CD4-positive, CD25-positive, alpha-beta regulatory T cell (primary cell): ENCODE measurements at regions not wholly inside any gene's neighbourhood (a gene's known extent, or its start where the extent isn't known, plus 50 kb on each side); places are given as distances from the start of the nearest gene placed in this dataset.

Experiments
- ATAC-seq, 2 donors: fragments of 150-1000 bp; cut with Tn5 transposase; one replicate each; pipeline ENCODE4 v1.10.0; 2021; ENCODE audit warnings: low read depth in 2 of 2, moderate number of reproducible peaks in 2 of 2, moderate library complexity in 1 of 2
- DNase-seq, 3 donors: peaks; one replicate each; pipeline versions ENCODE4 v3.0.0 to v3.0.0-alpha.2; 2012 to 2022; ENCODE audit warnings: mixed read lengths in 1 of 3
- H3K27ac ChIP-seq: one replicate; pipeline ENCODE4 v1.7.0; 2013; ENCODE audit warnings: mild to moderate bottlenecking, low read length; ENCODE audit not compliant: insufficient read depth, poor library complexity, severe bottlenecking
- H3K27me3 ChIP-seq: one replicate; pipeline ENCODE4 v1.7.0; 2013; ENCODE audit warnings: low read length; ENCODE audit not compliant: control insufficient read depth, insufficient read depth
- H3K36me3 ChIP-seq: one replicate; pipeline ENCODE4 v1.7.0; 2013; ENCODE audit warnings: mild to moderate bottlenecking, low read length, moderate library complexity; ENCODE audit not compliant: control insufficient read depth, insufficient read depth
- H3K4me1 ChIP-seq: 2 replicates; pipeline ENCODE4 v1.7.0; 2013; ENCODE audit warnings: mild to moderate bottlenecking, low read length; ENCODE audit not compliant: insufficient read depth, control insufficient read depth, poor library complexity, severe bottlenecking
- H3K4me3 ChIP-seq: one replicate; pipeline ENCODE4 v1.7.0; 2013; ENCODE audit warnings: low read depth, mild to moderate bottlenecking, low read length, moderate library complexity
- H3K9me3 ChIP-seq, 2 experiments: 1 replicate in 1 of 2; 2 replicates in 1 of 2; pipeline ENCODE4 v1.7.0; 2013; ENCODE audit warnings: low read length in 2 of 2, mild to moderate bottlenecking in 1 of 2, moderate library complexity in 1 of 2; ENCODE audit not compliant: control insufficient read depth in 2 of 2
- H3K27ac Mint-ChIP-seq, 3 donors: one replicate each; pipeline ENCODE4 v1.8.0; 2020 to 2022; ENCODE audit warnings: mild to moderate bottlenecking in 3 of 3, mixed read lengths in 3 of 3, moderate library complexity in 2 of 3
- H3K27me3 Mint-ChIP-seq: one replicate; pipeline ENCODE4 v1.8.0; 2022; ENCODE audit warnings: mild to moderate bottlenecking, mixed read lengths
- H3K36me3 Mint-ChIP-seq: one replicate; pipeline ENCODE4 v1.8.0; 2020; ENCODE audit warnings: mixed read lengths
- H3K4me1 Mint-ChIP-seq, 4 donors: one replicate each; pipeline ENCODE4 v1.8.0; 2020 to 2022; ENCODE audit warnings: mixed read lengths in 4 of 4, mild to moderate bottlenecking in 1 of 4
- H3K4me3 Mint-ChIP-seq, 4 donors: one replicate each; pipeline ENCODE4 v1.8.0; 2020 to 2022; ENCODE audit warnings: mild to moderate bottlenecking in 4 of 4, mixed read lengths in 4 of 4, moderate library complexity in 3 of 4
- H3K9me3 Mint-ChIP-seq, 7 donors: one replicate each; pipeline ENCODE4 v1.8.0; 2020 to 2022; ENCODE audit warnings: mixed read lengths in 7 of 7, mild to moderate bottlenecking in 3 of 7, moderate library complexity in 2 of 7

GRCh38 chr5:133782736-133783135 is 170.4 kb upstream of the FSTL4 start:
- H3K27me3 ChIP-seq = no peaks in the 10 kb centered on the region
- no peaks in the 10 kb centered on the region for H3K9me3 ChIP-seq
- no peak overlapping the region for H3K27ac ChIP-seq
- no peaks in the 10 kb centered on the region for H3K36me3 ChIP-seq
- ATAC-seq (no peak), DNase-seq (no peak)
- Mint-ChIP-seq H3K36me3 (no peaks in the 10 kb centered on the region), H3K4me3 (no peak overlapping the region), H3K27ac (no peak overlapping the region), H3K9me3 (peaks cover 0 to 4% (median 0%) of the 10 kb centered on the region in 7 donors), H3K27me3 (peaks cover 23% of the 10 kb centered on the region), H3K4me1 (no peaks in the 10 kb centered on the region)
- no peak overlapping the region for H3K4me3 ChIP-seq
- H3K4me1 ChIP-seq = no peaks in the 10 kb centered on the region

DNA sequence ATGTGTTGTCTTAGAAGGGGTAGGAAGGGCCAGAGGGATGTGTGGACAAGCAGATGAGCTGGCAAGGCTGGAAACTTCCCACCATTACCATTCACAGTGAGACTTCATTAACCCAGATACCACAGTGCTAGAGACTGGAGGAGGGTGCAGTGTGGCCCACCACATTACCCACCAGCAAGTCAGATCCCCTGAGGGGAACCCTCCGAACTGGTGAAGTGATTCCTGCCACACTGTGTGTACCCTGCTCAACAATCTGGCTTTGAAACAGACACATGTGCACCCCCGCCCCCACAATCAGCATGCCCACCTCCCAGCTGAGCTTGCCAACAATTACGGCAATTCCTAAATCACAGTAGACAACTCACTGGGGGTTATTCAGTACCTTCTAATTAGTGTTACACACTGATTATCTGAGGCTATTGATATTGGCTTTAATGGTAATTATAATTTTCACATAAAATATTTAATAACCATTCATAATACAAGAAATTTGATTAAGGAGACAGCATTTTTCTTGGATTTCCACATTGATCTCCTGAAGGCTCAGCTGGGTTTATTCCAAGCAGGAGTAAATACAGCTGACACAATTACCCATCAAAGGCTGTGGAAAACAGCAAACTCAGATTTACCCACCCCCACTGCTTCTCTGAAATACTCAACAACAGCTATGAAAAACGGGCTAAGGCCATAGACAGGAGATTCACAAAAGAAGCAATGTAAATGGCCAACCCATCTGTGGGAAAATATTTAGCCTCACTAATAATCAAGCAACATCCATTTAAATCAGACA is 169.3 kb upstream of the FSTL4 start:
- Mint-ChIP-seq H3K27me3 (peaks cover 23% of the 10 kb centered on the region), H3K4me3 (no peak overlapping the region), H3K4me1 (no peaks in the 10 kb centered on the region), H3K36me3 (no peaks in the 10 kb centered on the region), H3K9me3 (peaks cover 0 to 4% (median 0%) of the 10 kb centered on the region in 7 donors), H3K27ac (no peak overlapping the region)
- Histone ChIP-seq H3K27ac (no peak overlapping the region), H3K36me3 (no peaks in the 10 kb centered on the region), H3K9me3 (no peaks in the 10 kb centered on the region), H3K4me3 (no peak overlapping the region), H3K4me1 (no peaks in the 10 kb centered on the region), H3K27me3 (no peaks in the 10 kb centered on the region)
- DNase-seq (no peak), ATAC-seq (no peak)

DNA sequence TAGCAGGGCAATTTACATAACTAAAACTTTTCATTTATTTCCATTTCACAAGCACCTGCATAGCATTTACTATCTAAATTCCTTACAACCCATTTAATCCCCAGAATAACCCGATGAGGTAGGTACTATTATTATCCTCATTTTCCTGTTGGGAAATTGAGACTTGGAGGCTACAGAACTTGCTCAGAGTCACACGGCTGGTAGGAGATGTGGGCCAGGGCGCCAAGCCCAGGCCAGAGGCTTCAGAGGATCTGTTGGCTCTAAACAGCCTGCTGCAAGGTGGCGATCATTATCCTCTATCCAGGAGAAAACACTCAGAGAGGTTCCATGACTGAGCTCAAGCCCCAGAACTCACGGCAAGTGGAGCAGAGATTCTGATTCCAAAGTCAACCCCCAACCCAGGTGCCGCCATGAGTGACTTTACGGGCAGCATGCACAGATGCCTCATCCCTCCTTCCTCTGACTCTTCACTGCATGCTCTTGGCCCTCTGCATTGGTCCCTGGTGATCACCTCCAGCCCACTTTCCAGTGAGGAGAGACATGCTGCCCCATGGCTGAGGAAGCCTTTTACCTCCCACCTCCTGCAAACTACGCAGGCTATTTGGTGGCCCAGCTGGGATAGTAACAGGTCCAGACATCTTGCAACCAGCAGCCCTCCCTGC is 168.4 kb upstream of the FSTL4 start:
- Mint-ChIP-seq H3K4me1 (no peaks in the 10 kb centered on the region), H3K4me3 (no peak overlapping the region), H3K36me3 (no peaks in the 10 kb centered on the region), H3K9me3 (peaks cover 0 to 4% (median 0%) of the 10 kb centered on the region in 7 donors), H3K27ac (no peak overlapping the region), H3K27me3 (peaks cover 18% of the 10 kb centered on the region)
- no peak overlapping the region for H3K4me3 ChIP-seq
- ATAC-seq = no peak
- no peaks in the 10 kb centered on the region for H3K4me1 ChIP-seq
- H3K9me3 ChIP-seq = no peaks in the 10 kb centered on the region
- no peak for DNase-seq
- no peak overlapping the region for H3K27ac ChIP-seq
- no peaks in the 10 kb centered on the region for H3K36me3 ChIP-seq
- no peaks in the 10 kb centered on the region for H3K27me3 ChIP-seq

DNA sequence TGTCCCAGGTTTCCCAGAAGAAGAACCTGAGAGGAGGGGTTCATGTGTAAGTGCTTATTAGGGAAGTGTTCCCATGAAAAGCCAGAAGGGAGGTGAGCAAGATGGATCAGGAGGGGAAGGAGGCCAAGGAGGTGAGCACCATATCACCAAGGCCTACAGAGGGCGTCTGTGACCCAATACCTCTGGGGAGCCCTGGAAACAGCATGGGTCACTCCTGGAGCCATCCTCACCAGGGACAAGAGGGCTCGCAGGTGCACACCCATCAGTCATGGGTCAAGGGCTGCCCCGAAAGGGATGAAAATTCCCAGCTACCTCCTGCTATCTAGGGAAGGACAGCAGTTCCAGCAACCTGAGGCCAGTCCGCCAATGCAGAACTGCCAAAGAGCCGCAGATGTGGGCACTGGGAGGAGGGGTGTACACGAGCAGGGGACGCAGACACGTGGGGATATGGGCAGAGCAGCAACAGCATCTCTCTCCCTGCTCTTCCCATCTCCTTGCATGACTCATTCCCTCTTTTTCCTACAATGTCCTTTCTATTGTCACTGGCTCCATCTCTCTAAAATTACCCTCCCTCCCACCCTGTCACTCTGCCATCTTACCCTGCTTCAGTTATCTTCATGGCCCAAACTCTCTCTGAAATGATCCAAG is 167.6 kb upstream of the FSTL4 start:
- no peaks in the 10 kb centered on the region for H3K9me3 ChIP-seq
- H3K9me3 Mint-ChIP-seq = peaks cover 0 to 4% (median 0%) of the 10 kb centered on the region in 7 donors
- no peaks in the 10 kb centered on the region for H3K4me1 Mint-ChIP-seq
- no peak for DNase-seq
- no peak overlapping the region for H3K27ac Mint-ChIP-seq
- no peak overlapping the region for H3K27ac ChIP-seq
- no peaks in the 10 kb centered on the region for H3K36me3 ChIP-seq
- H3K4me3 ChIP-seq = no peak overlapping the region
- H3K36me3 Mint-ChIP-seq = no peaks in the 10 kb centered on the region
- no peaks in the 10 kb centered on the region for H3K4me1 ChIP-seq
- no peaks in the 10 kb centered on the region for H3K27me3 ChIP-seq
- ATAC-seq = no peak
- peaks cover 18% of the 10 kb centered on the region for H3K27me3 Mint-ChIP-seq
- no peak overlapping the region for H3K4me3 Mint-ChIP-seq

GRCh38 chr5:133778636-133779035 is 166.3 kb upstream of the FSTL4 start:
- Histone ChIP-seq H3K4me1 (no peaks in the 10 kb centered on the region), H3K9me3 (no peaks in the 10 kb centered on the region), H3K27ac (no peak overlapping the region), H3K4me3 (no peak overlapping the region), H3K27me3 (peaks cover 1% of the 10 kb centered on the region), H3K36me3 (no peaks in the 10 kb centered on the region)
- no peaks in the 10 kb centered on the region for H3K36me3 Mint-ChIP-seq
- ATAC-seq = no peak
- no peak overlapping the region for H3K27ac Mint-ChIP-seq
- DNase-seq = no peak
- H3K4me3 Mint-ChIP-seq = no peak overlapping the region
- H3K9me3 Mint-ChIP-seq = peaks cover 0 to 4% (median 0%) of the 10 kb centered on the region in 7 donors
- H3K4me1 Mint-ChIP-seq = no peaks in the 10 kb centered on the region
- peaks cover 18% of the 10 kb centered on the region for H3K27me3 Mint-ChIP-seq

- no peaks in the 10 kb centered on the region for H3K36me3 Mint-ChIP-seq
- Histone ChIP-seq H3K4me1 (no peaks in the 10 kb centered on the region), H3K4me3 (no peak overlapping the region), H3K36me3 (no peaks in the 10 kb centered on the region), H3K9me3 (no peaks in the 10 kb centered on the region), H3K27ac (no peak overlapping the region), H3K27me3 (peaks cover 2% of the 10 kb centered on the region)
- no peak for ATAC-seq
- H3K4me1 Mint-ChIP-seq = no peaks in the 10 kb centered on the region
- peaks cover 0 to 4% (median 0%) of the 10 kb centered on the region in 7 donors for H3K9me3 Mint-ChIP-seq
- H3K4me3 Mint-ChIP-seq = no peak overlapping the region
- no peak overlapping the region for H3K27ac Mint-ChIP-seq
- DNase-seq = no peak
- H3K27me3 Mint-ChIP-seq = peaks cover 16% of the 10 kb centered on the region
These were observed 165.6 kb upstream of the FSTL4 start for GRCh38 chr5:133777951-133778350.

GRCh38 chr5:133775584-133776304 is 163.4 kb upstream of the FSTL4 start:
- H3K36me3 Mint-ChIP-seq = no peaks in the 10 kb centered on the region
- peaks cover 0 to 5% (median 0%) of the 10 kb centered on the region in 7 donors for H3K9me3 Mint-ChIP-seq
- ATAC-seq (no peak), DNase-seq (no peak)
- H3K27me3 Mint-ChIP-seq = peaks cover 22% of the 10 kb centered on the region
- no peak overlapping the region for H3K4me3 Mint-ChIP-seq
- Histone ChIP-seq H3K27ac (no peak overlapping the region), H3K4me3 (no peak overlapping the region), H3K9me3 (no peaks in the 10 kb centered on the region), H3K36me3 (no peaks in the 10 kb centered on the region), H3K27me3 (peaks cover 4% of the 10 kb centered on the region), H3K4me1 (no peaks in the 10 kb centered on the region)
- no peaks in the 10 kb centered on the region for H3K4me1 Mint-ChIP-seq
- H3K27ac Mint-ChIP-seq = no peak overlapping the region
